ENCODE measurements at regions not wholly inside any gene's neighbourhood (a gene's known extent, or its start where the extent isn't known, plus 50 kb on each side); places are given as distances from the start of the nearest gene placed in this dataset.

- TF ChIP-seq CTCF (IDR thresholded peaks at IDR 0.05) (no peak), POLR2A (IDR thresholded peaks at IDR 0.05) (no peak)
Measured at GRCh38 chr3:31022716-31023115, 128.3 kb upstream of the GADL1 start.

Data from prostate gland (tissue), 2 donors.